ENCODE measurements at regions not wholly inside any gene's neighbourhood (a gene's known extent, or its start where the extent isn't known, plus 50 kb on each side); places are given as distances from the start of the nearest gene placed in this dataset.

GRCh38 chr16:64425381-64425780 lies 696.5 kb downstream of the CDH11 start:
- DNase-seq (ENCODE audit: low read depth in 3 of 3, low spot score in 2 of 3) = no peak

DNA sequence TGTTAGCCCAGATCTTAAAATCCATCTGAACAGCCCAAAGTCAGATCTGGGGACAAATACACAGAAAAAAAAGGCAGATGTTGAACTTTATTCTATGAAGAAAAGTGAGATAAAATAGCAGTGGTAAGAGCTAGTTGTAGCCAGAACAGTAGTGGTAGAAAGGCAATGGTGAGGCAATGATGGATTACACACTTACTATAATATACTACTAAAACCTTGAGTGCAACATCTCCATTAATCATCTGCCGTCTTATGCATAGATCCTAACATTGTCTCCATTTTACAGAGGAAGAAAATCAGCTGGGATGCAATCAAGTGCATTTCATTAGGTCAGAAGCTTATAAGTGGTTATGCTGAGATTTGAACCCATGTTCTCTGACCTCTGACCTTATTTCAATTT lies 699.6 kb downstream of the CDH11 start:
- no peak for DNase-seq (ENCODE audit: low read depth in 3 of 3, low spot score in 2 of 3)

DNA sequence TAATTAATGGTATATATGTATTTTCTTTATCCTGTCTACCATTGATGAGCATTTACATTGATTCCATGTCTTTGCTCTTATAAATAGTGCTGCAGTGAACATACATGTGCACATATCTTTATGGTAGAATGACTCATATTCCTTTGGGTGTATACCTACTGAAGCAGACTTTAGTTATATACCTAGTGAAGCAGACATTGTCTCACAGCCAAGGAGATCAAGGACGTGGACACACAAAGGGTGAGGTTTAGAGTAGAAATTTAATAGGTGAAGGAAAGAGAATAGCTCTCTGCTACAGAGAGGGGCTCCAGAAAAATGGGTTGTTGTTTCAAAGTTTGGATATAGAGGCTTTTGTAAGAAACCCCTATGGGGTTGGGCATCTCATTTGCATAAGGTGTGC lies 700.3 kb downstream of the CDH11 start:
- DNase-seq (ENCODE audit: low read depth in 3 of 3, low spot score in 2 of 3) = no peak

GRCh38 chr16:64419832-64420231 lies 702.0 kb downstream of the CDH11 start:
- DNase-seq (ENCODE audit: low read depth in 3 of 3, low spot score in 2 of 3) = no peak

- DNase-seq (ENCODE audit: low read depth in 3 of 3, low spot score in 2 of 3) = no peak
These were observed 704.1 kb downstream of the CDH11 start for GRCh38 chr16:64417711-64418227.

DNA sequence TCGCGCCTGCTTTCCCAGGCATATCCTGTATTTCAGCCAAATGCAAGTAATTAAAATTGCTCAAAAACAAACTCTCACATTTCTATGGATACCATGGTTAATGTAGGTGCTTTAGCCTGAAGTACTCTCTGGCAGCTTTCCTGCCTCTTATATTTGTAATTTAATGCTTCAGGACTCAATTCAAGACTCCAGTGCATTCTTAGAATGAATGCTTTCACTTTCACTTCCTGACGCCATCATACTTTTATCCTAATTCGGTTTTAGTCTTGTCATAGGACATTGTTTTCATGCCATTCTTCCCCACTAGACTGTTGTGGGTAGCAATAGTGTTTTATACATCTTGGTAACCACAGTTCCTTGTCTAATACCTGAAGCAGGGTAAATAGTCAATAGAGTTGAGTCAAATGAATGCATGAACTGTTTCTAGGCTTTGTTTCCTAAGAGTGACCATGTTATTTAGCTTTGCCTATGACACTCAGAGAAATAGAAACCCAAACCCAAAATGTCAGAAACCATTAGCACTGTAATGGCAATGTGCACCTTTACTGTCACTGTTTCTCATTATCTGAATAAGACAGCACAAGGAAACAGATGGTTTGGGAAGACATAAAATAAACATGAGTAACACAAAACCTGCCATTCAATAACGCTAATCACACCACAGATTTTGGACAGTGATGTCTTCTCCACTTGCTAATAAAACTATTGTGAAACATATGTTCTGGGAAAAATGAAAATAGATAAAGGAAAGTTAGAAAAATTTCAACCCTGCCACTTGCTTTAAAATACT lies 705.5 kb downstream of the CDH11 start:
- no peak for DNase-seq (ENCODE audit: low read depth in 3 of 3, low spot score in 2 of 3)

DNA sequence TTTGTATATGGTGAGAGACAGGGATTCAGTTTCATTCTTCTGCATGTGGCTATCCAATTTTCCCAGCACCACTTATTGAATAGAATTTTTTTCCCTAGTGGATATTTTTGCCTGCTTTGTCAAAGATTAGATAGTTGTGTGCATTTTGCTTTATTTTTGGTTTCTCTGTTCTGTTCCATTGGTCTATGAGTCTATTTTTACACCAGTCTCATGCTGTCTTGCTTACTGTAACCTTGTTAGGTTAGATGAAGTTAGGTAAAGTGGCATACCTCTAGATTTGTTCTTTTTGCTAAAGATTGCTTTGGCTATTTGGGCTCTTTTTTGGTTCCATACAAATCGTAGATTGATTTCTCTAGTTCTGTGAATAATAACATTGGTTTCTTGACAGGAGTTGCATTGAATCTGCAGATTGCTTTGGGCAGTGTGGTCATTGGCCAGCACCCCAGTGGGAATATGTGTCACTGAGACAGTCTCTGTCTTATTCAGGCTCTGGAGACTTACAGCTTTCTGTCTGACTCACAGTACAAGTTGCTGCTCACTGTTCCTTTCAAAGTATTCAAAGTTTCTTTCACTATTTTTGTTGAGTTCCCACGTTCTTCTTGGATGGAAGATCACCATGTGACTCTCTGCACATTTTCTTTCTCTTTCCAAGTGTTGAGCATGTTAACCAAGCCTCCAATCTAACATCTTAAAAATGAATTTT lies 709.1 kb downstream of the CDH11 start:
- no peak for DNase-seq (ENCODE audit: low read depth in 3 of 3, low spot score in 2 of 3)

GRCh38 chr16:64410306-64410705 lies 711.6 kb downstream of the CDH11 start:
- DNase-seq (ENCODE audit: low read depth in 3 of 3, low spot score in 2 of 3) = no peak

DNA sequence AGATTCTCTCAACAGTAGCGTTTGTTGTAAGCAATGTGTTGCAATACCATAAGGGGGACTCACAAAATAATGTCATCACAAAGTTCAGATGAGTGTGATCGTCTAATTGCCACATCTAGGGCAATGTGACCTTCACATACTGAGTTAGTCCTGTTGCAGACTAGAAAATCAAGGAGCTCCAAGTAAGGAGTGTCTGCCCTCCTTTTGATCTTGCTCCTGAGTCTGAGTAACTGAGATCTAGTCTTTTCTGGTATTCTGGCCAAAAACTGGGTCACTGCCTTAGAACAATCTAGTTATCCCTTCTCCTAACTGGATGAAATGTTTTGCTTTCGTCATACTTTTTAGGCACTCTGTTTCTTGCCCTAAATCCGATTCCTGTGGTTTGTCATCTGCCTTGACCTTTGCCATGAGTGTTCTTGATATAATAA lies 712.1 kb downstream of the CDH11 start:
- DNase-seq (ENCODE audit: low read depth in 3 of 3, low spot score in 2 of 3) = no peak

- no peak for DNase-seq (ENCODE audit: low read depth in 3 of 3, low spot score in 2 of 3)
These were observed 713.2 kb downstream of the CDH11 start for GRCh38 chr16:64408699-64409098.

- no peak for DNase-seq (ENCODE audit: low read depth in 3 of 3, low spot score in 2 of 3)
These were observed 715.1 kb downstream of the CDH11 start for GRCh38 chr16:64406770-64407181.

DNA sequence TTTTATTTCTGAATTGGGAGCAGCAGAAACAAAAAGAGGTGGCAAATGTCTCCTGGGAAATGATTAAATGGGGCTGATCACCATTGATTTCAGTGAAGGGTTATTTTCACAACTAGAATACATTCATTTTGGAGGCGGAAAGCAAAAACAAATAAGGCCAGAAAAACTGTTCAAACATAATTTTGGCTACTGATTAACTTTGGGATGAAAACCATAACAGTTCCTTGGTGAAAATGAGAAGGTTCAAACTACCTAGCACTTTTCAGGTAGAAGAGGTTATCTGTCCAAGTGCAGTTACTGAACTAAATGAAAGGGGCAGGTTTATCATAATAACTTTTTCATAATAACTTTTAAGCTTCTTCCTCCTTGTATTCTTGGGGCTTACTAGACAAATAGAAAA lies 718.5 kb downstream of the CDH11 start:
- DNase-seq (ENCODE audit: low read depth in 3 of 3, low spot score in 2 of 3) = no peak

DNA sequence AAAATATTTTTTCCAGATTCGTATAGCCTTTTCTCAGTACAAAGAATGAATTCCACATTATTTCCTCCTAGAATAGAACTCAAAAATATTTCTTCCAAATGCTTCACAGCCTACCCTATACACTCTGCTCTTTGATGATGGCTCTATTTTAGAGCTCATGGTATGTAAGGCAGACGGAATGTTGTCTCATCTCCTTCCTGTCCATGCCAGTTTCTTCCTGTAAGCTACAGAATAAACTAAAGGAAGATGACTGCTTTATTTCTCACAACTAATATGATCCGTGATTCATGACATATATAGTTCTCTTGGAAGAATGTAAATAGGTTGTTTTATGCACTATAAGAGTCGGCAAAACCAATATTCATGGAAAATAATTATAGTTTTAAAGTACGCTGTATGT lies 723.1 kb downstream of the CDH11 start:
- DNase-seq (ENCODE audit: low read depth in 3 of 3, low spot score in 2 of 3) = no peak

DNA sequence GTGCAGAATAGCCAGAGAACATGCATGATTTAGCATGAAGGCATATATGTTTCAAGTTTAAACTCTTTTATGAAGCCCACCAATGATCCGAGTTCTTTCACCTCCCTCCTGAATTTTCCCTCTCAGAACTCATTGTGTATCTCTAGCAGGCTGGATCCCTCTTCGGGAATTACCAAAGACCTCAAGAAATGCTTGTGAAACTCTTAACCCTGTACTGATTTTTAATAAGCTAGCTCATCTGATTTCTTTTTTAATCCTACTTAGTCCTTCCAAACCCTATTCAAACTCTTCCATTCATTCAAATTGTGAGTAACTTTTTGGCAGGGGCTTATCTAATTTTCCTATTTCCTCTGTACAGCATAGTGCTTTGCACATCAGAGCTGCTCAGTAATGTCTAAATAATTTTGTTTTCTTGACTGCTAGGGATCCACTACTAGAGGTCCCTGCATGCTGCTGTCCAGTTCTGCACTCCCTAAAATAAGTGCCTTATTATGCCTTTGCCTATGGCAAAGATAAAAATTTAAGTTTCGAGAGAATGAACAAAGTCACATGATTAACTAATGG lies 723.8 kb downstream of the CDH11 start:
- no peak for DNase-seq (ENCODE audit: low read depth in 3 of 3, low spot score in 2 of 3)

DNA sequence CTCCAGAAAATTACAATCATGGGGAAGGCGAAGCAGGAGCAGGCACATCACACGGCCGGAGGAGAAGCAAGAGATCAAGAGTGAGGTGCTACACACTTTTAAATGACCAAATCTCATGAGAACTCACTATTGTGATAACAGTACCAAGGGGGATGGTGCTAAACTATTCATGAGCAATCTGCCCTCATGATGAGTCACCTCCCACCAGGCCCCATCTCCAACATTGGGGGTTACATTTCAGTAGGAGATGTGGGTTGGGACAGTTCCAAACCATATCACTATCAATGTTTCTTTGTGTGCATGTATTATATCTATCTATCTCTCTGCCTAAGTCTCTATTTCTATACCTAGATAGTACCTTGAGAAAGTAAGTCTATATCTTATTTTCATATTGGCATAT lies 724.8 kb downstream of the CDH11 start:
- no peak for DNase-seq (ENCODE audit: low read depth in 3 of 3, low spot score in 2 of 3)

- DNase-seq (ENCODE audit: low read depth in 3 of 3, low spot score in 2 of 3) = no peak
These were observed 727.8 kb downstream of the CDH11 start for GRCh38 chr16:64394061-64394460.

DNA sequence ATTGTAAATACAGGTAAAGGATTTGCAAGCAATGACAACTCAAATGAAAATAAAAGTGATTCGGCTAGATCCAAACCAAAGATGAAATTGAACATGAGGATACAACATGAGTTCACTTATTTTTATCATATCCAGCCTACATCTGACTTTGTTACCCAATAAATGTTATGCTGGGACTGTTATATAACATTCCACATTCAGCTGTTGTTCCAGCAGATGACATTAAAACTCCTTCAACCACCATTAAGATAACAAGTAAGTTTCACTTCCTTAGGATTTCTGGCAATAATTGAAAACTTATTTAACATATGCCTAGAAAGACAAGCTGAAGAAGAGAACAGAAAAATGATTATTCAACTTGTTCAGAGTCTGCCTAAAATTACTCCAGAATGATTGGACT lies 729.4 kb downstream of the CDH11 start:
- DNase-seq (ENCODE audit: low read depth in 3 of 3, low spot score in 2 of 3) = no peak

- DNase-seq (ENCODE audit: low read depth in 3 of 3, low spot score in 2 of 3) = no peak
These were observed 730.7 kb downstream of the CDH11 start for GRCh38 chr16:64391063-64391600.

GRCh38 chr16:64390102-64390501 lies 731.8 kb downstream of the CDH11 start:
- no peak for DNase-seq (ENCODE audit: low read depth in 3 of 3, low spot score in 2 of 3)

DNA sequence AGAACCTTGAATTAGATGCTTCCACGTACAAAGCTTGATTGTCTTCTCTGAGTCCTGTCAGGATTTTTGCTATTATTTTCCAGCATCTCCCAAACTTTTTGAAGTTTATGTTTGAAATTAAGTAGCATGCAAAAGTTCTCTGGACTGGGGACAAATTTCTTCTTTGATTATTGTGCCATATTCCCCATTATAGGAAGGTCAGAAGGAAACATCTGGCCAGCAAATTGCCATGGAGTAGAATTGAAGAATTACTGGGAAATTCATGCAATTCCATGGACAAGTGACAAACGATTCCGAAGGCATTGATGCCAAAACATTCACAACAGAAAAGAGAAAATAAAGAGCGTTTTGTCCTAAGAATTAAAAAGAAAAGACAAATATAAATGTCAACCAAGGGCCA lies 737.2 kb downstream of the CDH11 start:
- DNase-seq (ENCODE audit: low read depth in 3 of 3, low spot score in 2 of 3) = no peak

DNA sequence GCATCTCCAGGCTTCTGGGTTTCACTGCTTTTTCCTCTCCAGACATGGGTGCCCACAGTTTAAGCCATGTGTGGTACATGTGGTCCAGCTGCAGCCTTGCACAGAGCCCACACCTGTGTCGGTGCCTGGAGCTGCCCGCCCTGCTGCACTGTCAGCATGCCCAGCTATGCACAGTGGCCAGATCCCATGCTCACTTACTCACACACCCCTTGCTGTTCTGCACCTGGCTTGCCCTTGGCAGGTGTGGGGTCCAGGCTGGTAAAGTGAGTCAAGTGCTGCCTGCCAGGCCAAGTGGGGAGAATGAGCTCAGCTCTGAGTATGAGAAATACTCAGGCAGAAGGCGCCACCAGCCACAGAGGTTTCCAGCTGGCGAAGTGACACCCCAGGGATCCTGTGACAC lies 739.9 kb downstream of the CDH11 start:
- no peak for DNase-seq (ENCODE audit: low read depth in 3 of 3, low spot score in 2 of 3)

DNA sequence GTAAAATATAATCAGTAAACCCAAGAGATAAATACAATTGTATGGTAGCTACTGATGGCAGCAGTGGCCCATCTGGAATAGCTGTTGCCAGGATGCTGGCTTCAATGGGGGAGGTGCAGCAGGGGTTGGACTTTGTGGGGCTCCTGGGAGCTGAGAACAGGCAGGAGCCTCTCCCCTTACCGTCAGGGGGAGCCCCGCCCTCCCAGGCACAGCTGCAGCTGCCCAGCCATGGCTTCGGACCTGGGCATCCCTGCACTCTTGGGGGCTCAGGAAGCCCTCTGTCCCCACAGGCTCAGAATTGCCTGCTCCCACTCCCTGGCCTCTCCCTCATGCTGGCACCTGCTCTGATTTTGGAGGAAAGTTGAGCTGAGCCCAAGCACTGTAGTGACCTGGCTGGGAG lies 741.1 kb downstream of the CDH11 start:
- no peak for DNase-seq (ENCODE audit: low read depth in 3 of 3, low spot score in 2 of 3)
